Endothelial cell of umbilical vein (primary cell): ENCODE measurements at regions not wholly inside any gene's neighbourhood (a gene's known extent, or its start where the extent isn't known, plus 50 kb on each side); places are given as distances from the start of the nearest gene placed in this dataset.

Experiments
- BruUV-seq: library from RNA; stranded (reverse); fragments of 400-500 nt; replicated peaks from 2 replicates; lab custom pipeline; 2021; lab: Mats Ljungman, UMichigan
- CTCF ChIA-PET: fragments of 300-600, 350-600 bp; sonication (Branson Sonifier 250); formaldehyde crosslinking; loops from one replicate; lab custom pipeline; 2021; ENCODE audit warnings: antibody characterized with exemption, inconsistent platforms; lab: Charles Lee
- POLR2A ChIA-PET: fragments of 300-600, 350-600 bp; sonication (Branson Sonifier 250); formaldehyde crosslinking; loops from one replicate; lab custom pipeline; 2021; ENCODE audit warnings: antibody characterized with exemption, inconsistent platforms; lab: Charles Lee
- DNase-seq: peaks from one replicate; pipeline ENCODE4 v3.0.0-alpha.2; 2011; ENCODE audit warnings: low read depth, low spot score
- FAIRE-seq: peaks from 2 replicates; lab custom pipeline; 2011; peaks lifted over from hg19 to GRCh38; lab: Jason Lieb, UNC
- H2AFZ ChIP-seq: 2 replicates; pipeline ENCODE4 v1.6.0; 2012; ENCODE audit warnings: low read depth, low read length, control low read depth, inconsistent platforms
- H3K27ac ChIP-seq: 2 replicates; pipeline ENCODE4 v1.5.1; 2011; ENCODE audit warnings: low read depth, mild to moderate bottlenecking, control low read depth, low read length, moderate library complexity; ENCODE audit not compliant: insufficient read depth
- H3K27me3 ChIP-seq, 2 experiments: 2 replicates each; pipeline versions ENCODE4 v1.6.0 to v1.6.1; 2011; ENCODE audit warnings: low read length in 2 of 2, mixed read lengths in 1 of 2; ENCODE audit not compliant: control insufficient read depth in 2 of 2, insufficient read depth in 2 of 2
- H3K36me3 ChIP-seq, 2 experiments: 2 replicates in 1 of 2; 3 replicates in 1 of 2; pipeline ENCODE4 v1.5.1; 2011; ENCODE audit warnings: low read length in 2 of 2, mild to moderate bottlenecking in 1 of 2, moderate library complexity in 1 of 2; ENCODE audit not compliant: control insufficient read depth in 2 of 2, insufficient read depth in 2 of 2; ENCODE audit errors: extremely low read depth in 1 of 2
- H3K4me1 ChIP-seq: 3 replicates; pipeline ENCODE4 v1.5.1; 2011; ENCODE audit warnings: mild to moderate bottlenecking, low read length; ENCODE audit not compliant: control insufficient read depth, insufficient read depth; ENCODE audit errors: extremely low read depth
- H3K4me2 ChIP-seq: 2 replicates; pipeline ENCODE4 v1.6.1; 2011; ENCODE audit warnings: low read length, control low read depth, mixed read lengths; ENCODE audit not compliant: insufficient read depth
- H3K4me3 ChIP-seq, 3 experiments: fragments of 200-600 bp in 1 of 3; sonication (generic), shearing (Covaris generic) in 1 of 3; replicated peaks in 1 of 3; 2 replicates each; pipeline ENCODE4 v1.5.1; 2011 to 2016; ENCODE audit warnings: control low read depth in 3 of 3, low read length in 3 of 3, mild to moderate bottlenecking in 2 of 3, inconsistent platforms in 1 of 3, low read depth in 1 of 3, moderate library complexity in 1 of 3; ENCODE audit not compliant: insufficient read depth in 1 of 3
- H3K79me2 ChIP-seq: 2 replicates; pipeline ENCODE4 v1.6.0; 2012; ENCODE audit warnings: low read length, inconsistent platforms; ENCODE audit not compliant: control insufficient read depth, insufficient read depth
- H3K9ac ChIP-seq: replicated peaks from 2 replicates; pipeline ENCODE3; 2011; ENCODE audit warnings: low read length, control low read depth; ENCODE audit not compliant: insufficient read depth; ENCODE audit errors: extremely low read depth
- H3K9me1 ChIP-seq: replicated peaks from 3 replicates; pipeline ENCODE4 v1.6.0; 2011; ENCODE audit warnings: mild to moderate bottlenecking, low read length; ENCODE audit not compliant: control insufficient read depth, insufficient read depth; ENCODE audit errors: extremely low read depth
- H3K9me3 ChIP-seq: replicated peaks from 2 replicates; pipeline ENCODE4 v1.5.1; 2012; ENCODE audit warnings: low read length, inconsistent platforms; ENCODE audit not compliant: control insufficient read depth, insufficient read depth
- H4K20me1 ChIP-seq: replicated peaks from 2 replicates; pipeline ENCODE3; 2011; ENCODE audit warnings: mild to moderate bottlenecking, low read length; ENCODE audit not compliant: control insufficient read depth, insufficient read depth; ENCODE audit errors: extremely low read depth
- CTCF ChIP-seq, 2 donors: IDR thresholded peaks; 1 replicate in 1 of 2; 2 replicates in 1 of 2; pipeline ENCODE4 v1.5.1; 2011; ENCODE audit warnings: low read length in 2 of 2, mild to moderate bottlenecking in 2 of 2, moderate library complexity in 2 of 2, control low read depth in 1 of 2, inconsistent platforms in 1 of 2, low read depth in 1 of 2; ENCODE audit not compliant: insufficient read depth in 1 of 2; ENCODE audit errors: extremely low read depth in 1 of 2
- GATA2 ChIP-seq: IDR thresholded peaks from 2 replicates; pipeline ENCODE4 v1.7.0; 2011; ENCODE audit warnings: low read depth, mild to moderate bottlenecking, moderate library complexity, mixed read lengths, low read length; ENCODE audit not compliant: insufficient read length, insufficient read depth
- JUN ChIP-seq: IDR thresholded peaks from 2 replicates; pipeline ENCODE4 v1.6.1; 2011; ENCODE audit warnings: borderline replicate concordance, low read depth; ENCODE audit not compliant: insufficient read length, insufficient read depth
- MAX ChIP-seq: IDR thresholded peaks from 2 replicates; pipeline ENCODE4 v1.6.1; 2011; ENCODE audit not compliant: insufficient read depth, insufficient read length
- MYC ChIP-seq: IDR thresholded peaks from one replicate; pipeline ENCODE4 v1.6.1; 2011; ENCODE audit warnings: mild to moderate bottlenecking, low read depth, low read length
- POLR2A ChIP-seq: IDR thresholded peaks from 2 replicates; pipeline ENCODE4 v1.6.1; 2012; ENCODE audit warnings: low read depth, mild to moderate bottlenecking, control low read depth, low read length
- POLR2AphosphoS5 ChIP-seq: IDR thresholded peaks from 2 replicates; pipeline ENCODE4 v1.6.1; 2012; ENCODE audit warnings: low read depth, mild to moderate bottlenecking, control low read depth, low read length, moderate library complexity; ENCODE audit not compliant: insufficient read depth
- dilution Hi-C: fragments of 300-500 bp; cut with MboI; formaldehyde crosslinking; loops from one replicate; pipeline ENCODE4 v1.15.0; 2019; ENCODE audit warnings: low sequenced_read_pairs; ENCODE audit not compliant: extremely low pct_ligation_motif_present
- intact Hi-C: fragments of 100-400 bp; cut with micrococcal nuclease; formaldehyde crosslinking; loops from one replicate; pipeline ENCODE4 v1.10.0; 2022

GRCh38 chr4:53886090-53886489 lies 178.3 kb downstream of the CHIC2 start:
- FAIRE-seq (no peak), DNase-seq (no peak)
- Histone ChIP-seq H3K9me1 (no peaks in the 10 kb centered on the region), H3K79me2 (no peaks in the 10 kb centered on the region), H4K20me1 (no peaks in the 10 kb centered on the region), H3K4me3 (no peak overlapping the region), H3K4me1 (no peaks in the 10 kb centered on the region), H3K9me3 (no peaks in the 10 kb centered on the region), H3K36me3 (no peaks in the 10 kb centered on the region), H2AFZ (no peak overlapping the region), H3K9ac (no peak overlapping the region), H3K4me2 (no peak overlapping the region), H3K27me3 (peaks cover 5 to 16% of the 10 kb centered on the region in 2 experiments), H3K27ac (no peak overlapping the region)
- dilution Hi-C loops = no loop called here
- ChIA-PET CTCF (interaction anchor here (0.9 to 2.0 kb wide), 2 partner anchors 23 to 348 kb away, joined by 3 to 5 read pairs; no protein-coding TSS in a partner anchor), POLR2A (no interaction called here)
- TF ChIP-seq CTCF (IDR thresholded peaks at IDR 0.05; ENCODE audit: extremely low read depth in 1 of 2, insufficient read depth in 1 of 2, low read depth in 1 of 2, low read length in 2 of 2) = no peak
- intact Hi-C loops = no loop called here
- BruUV-seq = no TSS peak

GRCh38 chr4:53885668-53886067 lies 178.7 kb downstream of the CHIC2 start:
- H3K4me2 ChIP-seq = no peak overlapping the region
- dilution Hi-C loops (no loop called here), intact Hi-C loops (no loop called here)
- no peak overlapping the region for H3K9ac ChIP-seq
- no peaks in the 10 kb centered on the region for H3K9me3 ChIP-seq
- no peaks in the 10 kb centered on the region for H4K20me1 ChIP-seq
- no peaks in the 10 kb centered on the region for H3K36me3 ChIP-seq
- FAIRE-seq (no peak), DNase-seq (no peak)
- no peaks in the 10 kb centered on the region for H3K4me1 ChIP-seq
- peaks cover 5 to 16% of the 10 kb centered on the region in 2 experiments for H3K27me3 ChIP-seq
- no peak overlapping the region for H2AFZ ChIP-seq
- no peak overlapping the region for H3K27ac ChIP-seq
- no peaks in the 10 kb centered on the region for H3K9me1 ChIP-seq
- no TSS peak for BruUV-seq
- ChIA-PET POLR2A (no interaction called here), CTCF (interaction anchor here (0.9 to 2.0 kb wide), 2 partner anchors 23 to 348 kb away, joined by 3 to 5 read pairs; no protein-coding TSS in a partner anchor)
- H3K79me2 ChIP-seq = no peaks in the 10 kb centered on the region
- TF ChIP-seq CTCF (IDR thresholded peaks at IDR 0.05; ENCODE audit: extremely low read depth in 1 of 2, insufficient read depth in 1 of 2, low read depth in 1 of 2, low read length in 2 of 2) = no peak
- TF ChIP-seq MYC = no peak
- no peak for TF ChIP-seq MAX
- TF ChIP-seq POLR2A = no peak
- TF ChIP-seq JUN = no peak
- no peak for TF ChIP-seq GATA2
- TF ChIP-seq POLR2AphosphoS5 = no peak
- no peak overlapping the region for H3K4me3 ChIP-seq
